ENCODE measurements at regions not wholly inside any gene's neighbourhood (a gene's known extent, or its start where the extent isn't known, plus 50 kb on each side); places are given as distances from the start of the nearest gene placed in this dataset.
"Not testable (repeated sequence)": the region's sequence is repeated elsewhere in the genome, so short reads cannot be mapped to it uniquely, and the experiment has no call there.

DNA sequence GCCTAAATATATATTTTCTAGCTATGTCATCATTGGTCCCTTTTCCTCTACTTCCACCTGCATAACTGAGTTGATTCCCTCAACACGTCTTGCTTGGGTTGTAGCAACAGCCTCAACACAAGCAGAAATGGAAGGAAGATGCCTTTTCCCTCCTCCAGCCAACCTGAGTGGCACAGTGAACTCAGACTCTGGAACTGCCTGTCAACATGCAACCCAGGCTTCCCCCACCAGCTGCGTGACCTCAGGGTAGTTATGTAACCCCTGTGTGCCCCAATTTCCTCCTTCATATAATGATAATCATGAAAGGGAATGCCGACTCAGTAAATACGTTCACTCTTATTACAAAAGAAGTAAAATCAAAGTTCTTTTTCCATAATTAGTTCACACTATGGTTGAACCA is 101.8 kb upstream of the TERB2 start:
- TF ChIP-seq, protein P1, sequence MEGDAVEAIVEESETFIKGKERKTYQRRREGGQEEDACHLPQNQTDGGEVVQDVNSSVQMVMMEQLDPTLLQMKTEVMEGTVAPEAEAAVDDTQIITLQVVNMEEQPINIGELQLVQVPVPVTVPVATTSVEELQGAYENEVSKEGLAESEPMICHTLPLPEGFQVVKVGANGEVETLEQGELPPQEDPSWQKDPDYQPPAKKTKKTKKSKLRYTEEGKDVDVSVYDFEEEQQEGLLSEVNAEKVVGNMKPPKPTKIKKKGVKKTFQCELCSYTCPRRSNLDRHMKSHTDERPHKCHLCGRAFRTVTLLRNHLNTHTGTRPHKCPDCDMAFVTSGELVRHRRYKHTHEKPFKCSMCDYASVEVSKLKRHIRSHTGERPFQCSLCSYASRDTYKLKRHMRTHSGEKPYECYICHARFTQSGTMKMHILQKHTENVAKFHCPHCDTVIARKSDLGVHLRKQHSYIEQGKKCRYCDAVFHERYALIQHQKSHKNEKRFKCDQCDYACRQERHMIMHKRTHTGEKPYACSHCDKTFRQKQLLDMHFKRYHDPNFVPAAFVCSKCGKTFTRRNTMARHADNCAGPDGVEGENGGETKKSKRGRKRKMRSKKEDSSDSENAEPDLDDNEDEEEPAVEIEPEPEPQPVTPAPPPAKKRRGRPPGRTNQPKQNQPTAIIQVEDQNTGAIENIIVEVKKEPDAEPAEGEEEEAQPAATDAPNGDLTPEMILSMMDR (IDR thresholded peaks at IDR 0.05): not testable (repeated sequence)
- TF ChIP-seq, protein P2, sequence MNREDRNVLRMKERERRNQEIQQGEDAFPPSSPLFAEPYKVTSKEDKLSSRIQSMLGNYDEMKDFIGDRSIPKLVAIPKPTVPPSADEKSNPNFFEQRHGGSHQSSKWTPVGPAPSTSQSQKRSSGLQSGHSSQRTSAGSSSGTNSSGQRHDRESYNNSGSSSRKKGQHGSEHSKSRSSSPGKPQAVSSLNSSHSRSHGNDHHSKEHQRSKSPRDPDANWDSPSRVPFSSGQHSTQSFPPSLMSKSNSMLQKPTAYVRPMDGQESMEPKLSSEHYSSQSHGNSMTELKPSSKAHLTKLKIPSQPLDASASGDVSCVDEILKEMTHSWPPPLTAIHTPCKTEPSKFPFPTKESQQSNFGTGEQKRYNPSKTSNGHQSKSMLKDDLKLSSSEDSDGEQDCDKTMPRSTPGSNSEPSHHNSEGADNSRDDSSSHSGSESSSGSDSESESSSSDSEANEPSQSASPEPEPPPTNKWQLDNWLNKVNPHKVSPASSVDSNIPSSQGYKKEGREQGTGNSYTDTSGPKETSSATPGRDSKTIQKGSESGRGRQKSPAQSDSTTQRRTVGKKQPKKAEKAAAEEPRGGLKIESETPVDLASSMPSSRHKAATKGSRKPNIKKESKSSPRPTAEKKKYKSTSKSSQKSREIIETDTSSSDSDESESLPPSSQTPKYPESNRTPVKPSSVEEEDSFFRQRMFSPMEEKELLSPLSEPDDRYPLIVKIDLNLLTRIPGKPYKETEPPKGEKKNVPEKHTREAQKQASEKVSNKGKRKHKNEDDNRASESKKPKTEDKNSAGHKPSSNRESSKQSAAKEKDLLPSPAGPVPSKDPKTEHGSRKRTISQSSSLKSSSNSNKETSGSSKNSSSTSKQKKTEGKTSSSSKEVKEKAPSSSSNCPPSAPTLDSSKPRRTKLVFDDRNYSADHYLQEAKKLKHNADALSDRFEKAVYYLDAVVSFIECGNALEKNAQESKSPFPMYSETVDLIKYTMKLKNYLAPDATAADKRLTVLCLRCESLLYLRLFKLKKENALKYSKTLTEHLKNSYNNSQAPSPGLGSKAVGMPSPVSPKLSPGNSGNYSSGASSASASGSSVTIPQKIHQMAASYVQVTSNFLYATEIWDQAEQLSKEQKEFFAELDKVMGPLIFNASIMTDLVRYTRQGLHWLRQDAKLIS (CRISPR knock-in tag; IDR thresholded peaks at IDR 0.05; ENCODE audit: borderline replicate concordance): not testable (repeated sequence)
- not testable (repeated sequence) for TF ChIP-seq TCF7 (CRISPR knock-in tag; IDR thresholded peaks at IDR 0.05; ENCODE audit: low read depth); ESRRA (CRISPR knock-in tag; IDR thresholded peaks at IDR 0.05; ENCODE audit: borderline replicate concordance); CREB1 (CRISPR knock-in tag; IDR thresholded peaks at IDR 0.05); ETV6 (CRISPR knock-in tag; IDR thresholded peaks at IDR 0.05); RELA (CRISPR knock-in tag; IDR thresholded peaks at IDR 0.05; ENCODE audit: borderline replicate concordance); FOXJ3 (CRISPR knock-in tag; IDR thresholded peaks at IDR 0.05; ENCODE audit: borderline replicate concordance)
- TF ChIP-seq, protein P3, sequence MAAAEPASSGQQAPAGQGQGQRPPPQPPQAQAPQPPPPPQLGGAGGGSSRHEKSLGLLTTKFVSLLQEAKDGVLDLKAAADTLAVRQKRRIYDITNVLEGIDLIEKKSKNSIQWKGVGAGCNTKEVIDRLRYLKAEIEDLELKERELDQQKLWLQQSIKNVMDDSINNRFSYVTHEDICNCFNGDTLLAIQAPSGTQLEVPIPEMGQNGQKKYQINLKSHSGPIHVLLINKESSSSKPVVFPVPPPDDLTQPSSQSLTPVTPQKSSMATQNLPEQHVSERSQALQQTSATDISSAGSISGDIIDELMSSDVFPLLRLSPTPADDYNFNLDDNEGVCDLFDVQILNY (CRISPR knock-in tag; IDR thresholded peaks at IDR 0.05): not testable (repeated sequence)
- TF ChIP-seq, protein P4, sequence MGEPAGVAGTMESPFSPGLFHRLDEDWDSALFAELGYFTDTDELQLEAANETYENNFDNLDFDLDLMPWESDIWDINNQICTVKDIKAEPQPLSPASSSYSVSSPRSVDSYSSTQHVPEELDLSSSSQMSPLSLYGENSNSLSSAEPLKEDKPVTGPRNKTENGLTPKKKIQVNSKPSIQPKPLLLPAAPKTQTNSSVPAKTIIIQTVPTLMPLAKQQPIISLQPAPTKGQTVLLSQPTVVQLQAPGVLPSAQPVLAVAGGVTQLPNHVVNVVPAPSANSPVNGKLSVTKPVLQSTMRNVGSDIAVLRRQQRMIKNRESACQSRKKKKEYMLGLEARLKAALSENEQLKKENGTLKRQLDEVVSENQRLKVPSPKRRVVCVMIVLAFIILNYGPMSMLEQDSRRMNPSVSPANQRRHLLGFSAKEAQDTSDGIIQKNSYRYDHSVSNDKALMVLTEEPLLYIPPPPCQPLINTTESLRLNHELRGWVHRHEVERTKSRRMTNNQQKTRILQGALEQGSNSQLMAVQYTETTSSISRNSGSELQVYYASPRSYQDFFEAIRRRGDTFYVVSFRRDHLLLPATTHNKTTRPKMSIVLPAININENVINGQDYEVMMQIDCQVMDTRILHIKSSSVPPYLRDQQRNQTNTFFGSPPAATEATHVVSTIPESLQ (CRISPR knock-in tag; IDR thresholded peaks at IDR 0.05): not testable (repeated sequence)
- TF ChIP-seq, protein P5, sequence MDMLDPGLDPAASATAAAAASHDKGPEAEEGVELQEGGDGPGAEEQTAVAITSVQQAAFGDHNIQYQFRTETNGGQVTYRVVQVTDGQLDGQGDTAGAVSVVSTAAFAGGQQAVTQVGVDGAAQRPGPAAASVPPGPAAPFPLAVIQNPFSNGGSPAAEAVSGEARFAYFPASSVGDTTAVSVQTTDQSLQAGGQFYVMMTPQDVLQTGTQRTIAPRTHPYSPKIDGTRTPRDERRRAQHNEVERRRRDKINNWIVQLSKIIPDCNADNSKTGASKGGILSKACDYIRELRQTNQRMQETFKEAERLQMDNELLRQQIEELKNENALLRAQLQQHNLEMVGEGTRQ (CRISPR knock-in tag; IDR thresholded peaks at IDR 0.05): not testable (repeated sequence)
- TF ChIP-seq, protein P6, sequence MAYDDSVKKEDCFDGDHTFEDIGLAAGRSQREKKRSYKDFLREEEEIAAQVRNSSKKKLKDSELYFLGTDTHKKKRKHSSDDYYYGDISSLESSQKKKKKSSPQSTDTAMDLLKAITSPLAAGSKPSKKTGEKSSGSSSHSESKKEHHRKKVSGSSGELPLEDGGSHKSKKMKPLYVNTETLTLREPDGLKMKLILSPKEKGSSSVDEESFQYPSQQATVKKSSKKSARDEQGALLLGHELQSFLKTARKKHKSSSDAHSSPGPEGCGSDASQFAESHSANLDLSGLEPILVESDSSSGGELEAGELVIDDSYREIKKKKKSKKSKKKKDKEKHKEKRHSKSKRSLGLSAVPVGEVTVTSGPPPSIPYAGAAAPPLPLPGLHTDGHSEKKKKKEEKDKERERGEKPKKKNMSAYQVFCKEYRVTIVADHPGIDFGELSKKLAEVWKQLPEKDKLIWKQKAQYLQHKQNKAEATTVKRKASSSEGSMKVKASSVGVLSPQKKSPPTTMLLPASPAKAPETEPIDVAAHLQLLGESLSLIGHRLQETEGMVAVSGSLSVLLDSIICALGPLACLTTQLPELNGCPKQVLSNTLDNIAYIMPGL (CRISPR knock-in tag; IDR thresholded peaks at IDR 0.05): not testable (repeated sequence)
- TF ChIP-seq, protein P7, sequence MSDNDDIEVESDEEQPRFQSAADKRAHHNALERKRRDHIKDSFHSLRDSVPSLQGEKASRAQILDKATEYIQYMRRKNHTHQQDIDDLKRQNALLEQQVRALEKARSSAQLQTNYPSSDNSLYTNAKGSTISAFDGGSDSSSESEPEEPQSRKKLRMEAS (CRISPR knock-in tag; IDR thresholded peaks at IDR 0.05): not testable (repeated sequence)

All from WTC11 (cell line).